ENCODE measurements at regions not wholly inside any gene's neighbourhood (a gene's known extent, or its start where the extent isn't known, plus 50 kb on each side); places are given as distances from the start of the nearest gene placed in this dataset.

- DNase-seq, result no peak
Measured at GRCh38 chrX:109312757-109313156, 169.1 kb downstream of the GUCY2F start.

GRCh38 chrX:109310031-109310430, 171.9 kb downstream of the GUCY2F start:
- no peak for DNase-seq

- no peak for DNase-seq
Measured at GRCh38 chrX:109301177-109301576, 180.7 kb downstream of the GUCY2F start.

GRCh38 chrX:109300415-109300814, 181.5 kb downstream of the GUCY2F start:
- no peak for DNase-seq

DNA sequence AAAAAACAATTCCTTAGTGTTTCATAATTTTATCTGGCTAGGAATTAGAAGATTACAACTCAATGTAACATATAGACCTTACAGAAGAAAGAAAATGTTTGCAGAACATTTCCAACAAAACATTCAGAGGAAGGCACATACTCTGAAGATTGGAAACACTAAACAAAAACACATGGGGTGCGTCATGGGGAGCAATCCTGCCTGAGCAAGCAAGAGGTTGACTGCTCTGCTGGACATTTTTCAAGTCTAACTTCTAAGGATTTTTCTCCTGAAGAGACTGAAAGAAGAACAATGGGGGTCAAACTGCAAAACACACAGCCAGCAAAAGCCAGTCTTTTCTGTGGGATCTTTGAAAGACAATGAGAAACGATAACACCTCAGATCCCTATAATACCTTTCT, 182.8 kb downstream of the GUCY2F start:
- DNase-seq, result no peak

DNA sequence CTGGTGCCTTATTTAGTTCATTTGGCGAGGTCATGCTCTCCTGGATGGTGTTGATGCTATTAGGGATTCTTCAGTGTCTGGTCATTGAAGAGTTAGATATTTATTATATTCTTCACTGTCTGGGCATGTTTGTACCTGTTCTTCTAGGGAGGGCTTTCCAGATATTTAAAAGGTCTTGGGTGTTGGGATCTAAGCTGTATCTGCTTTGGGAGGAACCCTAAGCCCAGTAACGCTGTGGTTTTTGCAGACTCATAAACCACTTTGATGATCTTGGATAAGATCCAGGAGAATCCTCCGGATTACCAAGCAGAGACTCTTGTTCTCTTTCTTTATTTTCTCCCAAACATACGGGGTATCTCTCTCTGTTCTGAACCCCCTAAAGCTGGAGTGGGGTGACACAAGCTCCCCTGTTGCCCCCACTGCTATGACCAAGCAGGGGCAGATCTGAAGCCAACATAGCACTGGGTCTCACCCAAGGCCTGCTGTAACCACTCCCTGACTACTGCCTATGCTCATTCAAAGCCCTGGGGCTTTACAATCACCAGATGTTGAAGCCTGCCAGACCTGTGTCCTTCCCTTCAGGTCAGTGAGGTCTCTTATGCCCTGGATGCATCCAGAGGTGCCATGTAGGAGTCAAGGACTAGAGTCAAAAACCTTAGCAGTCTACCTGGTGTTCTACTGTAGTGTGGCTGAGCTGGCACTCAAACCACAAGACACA, 187.6 kb downstream of the GUCY2F start:
- no peak for DNase-seq

- DNase-seq, result no peak
Measured at GRCh38 chrX:109283870-109284269, 198.0 kb downstream of the GUCY2F start.

- no peak for DNase-seq
Measured at GRCh38 chrX:109281483-109282275, 200.2 kb downstream of the GUCY2F start.

- DNase-seq, result no peak
Measured at GRCh38 chrX:109274806-109275205, 207.1 kb downstream of the GUCY2F start.

DNA sequence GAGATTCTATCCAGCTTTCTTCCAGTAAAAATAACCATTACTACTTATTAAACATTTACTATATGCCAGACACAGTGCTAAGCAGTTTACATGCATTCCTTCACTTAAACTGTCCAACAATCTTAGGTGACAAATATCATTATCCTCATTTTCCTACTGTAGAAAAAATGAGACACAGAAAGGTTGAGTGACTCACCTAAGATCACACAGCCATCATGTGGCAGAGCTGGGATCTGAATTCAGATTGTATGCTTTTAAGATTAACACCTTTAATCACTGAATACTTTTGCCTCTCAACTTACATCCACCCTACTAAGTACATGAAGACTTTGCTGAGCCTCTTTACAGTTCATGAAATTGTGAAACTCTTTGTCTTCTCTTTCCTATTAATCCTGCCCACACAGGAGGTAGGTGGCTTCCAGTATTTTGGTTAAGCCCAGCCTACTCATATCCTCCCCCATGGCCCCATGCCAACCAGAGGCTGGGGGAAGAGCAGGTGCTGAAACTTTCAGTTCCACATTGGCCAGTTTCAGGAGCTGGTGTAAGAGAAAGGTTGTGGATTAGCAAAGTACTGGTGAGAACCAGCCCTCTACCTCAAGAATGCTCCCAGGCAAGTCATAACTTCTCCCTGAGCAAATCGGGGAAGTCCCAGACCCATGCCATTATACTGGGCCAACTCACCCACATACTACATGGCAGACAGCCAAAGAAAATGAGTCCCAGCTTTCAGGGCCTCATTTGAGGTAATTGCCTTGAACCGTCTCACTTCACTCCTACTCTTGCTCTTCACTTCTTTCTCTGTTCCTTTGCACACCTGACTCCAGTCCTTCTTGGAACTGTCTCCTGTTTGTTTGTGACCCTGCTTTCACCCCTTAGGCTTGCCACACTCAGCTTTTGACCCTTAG, 211.1 kb downstream of the GUCY2F start:
- no peak for DNase-seq

- no peak for DNase-seq
Measured at GRCh38 chrX:109268340-109268739, 213.5 kb downstream of the GUCY2F start.

GRCh38 chrX:109266034-109266433, 215.9 kb downstream of the GUCY2F start:
- DNase-seq, result no peak

DNA sequence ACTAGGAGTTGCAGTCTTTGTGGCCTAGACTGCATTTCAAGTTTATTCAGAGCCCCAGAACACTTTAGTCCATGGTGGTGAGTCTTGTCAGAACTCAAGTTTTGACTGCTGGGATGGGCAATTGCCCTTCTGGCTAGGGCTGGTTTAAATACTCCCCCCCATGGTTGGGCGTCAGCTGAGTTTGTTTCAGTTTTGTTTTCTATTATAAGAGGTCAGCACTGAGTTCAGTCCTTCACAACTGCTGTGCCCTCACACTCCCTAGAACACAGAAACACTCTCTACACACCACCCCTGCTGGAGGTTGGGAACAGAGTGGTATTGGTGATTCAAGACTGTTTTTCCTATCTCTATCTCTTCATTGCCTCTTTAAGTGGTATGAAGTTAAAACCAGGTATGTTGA, 217.0 kb downstream of the GUCY2F start:
- no peak for DNase-seq

DNA sequence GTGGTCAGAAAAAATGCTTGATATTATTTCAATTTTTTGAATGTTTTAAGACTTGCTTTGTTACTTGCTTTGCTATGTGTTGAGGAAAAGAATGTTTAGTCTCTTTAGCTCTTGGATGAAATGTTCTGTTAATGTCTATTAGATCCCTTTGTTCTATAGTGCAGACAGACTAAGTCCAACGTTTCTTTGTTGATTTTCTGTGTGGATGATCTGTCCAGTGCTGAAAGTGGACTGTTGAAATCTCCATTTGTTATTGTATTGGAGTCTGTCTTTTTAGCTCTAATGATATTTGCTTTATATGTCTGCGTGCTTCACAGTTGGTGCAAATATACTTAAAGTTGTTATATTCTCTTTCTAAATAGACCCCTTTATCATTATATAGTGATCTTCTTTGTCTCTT, 220.6 kb downstream of the GUCY2F start:
- no peak for DNase-seq

- DNase-seq, result no peak
Measured at GRCh38 chrX:109252789-109253188, 229.1 kb downstream of the GUCY2F start.

GRCh38 chrX:109218761-109219160, 263.1 kb downstream of the GUCY2F start:
- DNase-seq, result no peak

DNA sequence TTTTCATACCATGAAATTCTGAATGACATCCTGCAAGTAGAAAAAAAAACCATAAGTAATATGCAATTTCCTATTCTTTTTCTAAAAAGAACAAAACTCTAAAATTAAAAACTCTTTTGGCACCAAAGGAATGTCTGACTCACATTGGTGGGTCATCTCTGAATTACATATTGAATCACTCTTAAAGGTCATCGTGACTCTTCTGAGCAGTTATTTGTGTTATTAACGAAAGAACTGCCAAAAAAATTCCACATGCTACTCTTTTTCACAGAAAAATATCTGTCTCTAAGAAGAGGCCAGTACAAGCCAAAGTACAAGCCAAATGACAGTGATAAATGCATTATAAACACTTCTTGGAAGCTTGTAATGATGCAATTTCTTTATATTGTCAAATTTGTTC, 282.2 kb downstream of the GUCY2F start:
- no peak for DNase-seq

DNA sequence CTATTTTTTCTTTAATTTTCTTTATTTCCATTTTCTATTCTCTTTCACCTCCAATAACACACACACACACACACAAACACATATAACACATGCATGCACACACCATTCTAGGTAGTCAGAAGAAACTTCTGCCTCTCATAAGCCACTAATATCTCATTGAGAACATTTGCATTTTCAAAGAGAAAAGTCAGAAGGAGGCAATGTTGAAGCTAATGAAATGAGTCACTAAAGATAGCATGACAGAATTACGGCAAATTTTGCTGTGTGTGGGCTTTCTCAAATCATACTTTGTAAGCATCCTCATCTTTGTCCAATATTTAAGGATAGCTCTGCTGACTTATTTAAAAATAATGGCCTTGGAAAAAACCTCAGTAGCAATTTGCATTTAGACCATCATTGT, 291.3 kb downstream of the GUCY2F start:
- DNase-seq, result no peak

DNA sequence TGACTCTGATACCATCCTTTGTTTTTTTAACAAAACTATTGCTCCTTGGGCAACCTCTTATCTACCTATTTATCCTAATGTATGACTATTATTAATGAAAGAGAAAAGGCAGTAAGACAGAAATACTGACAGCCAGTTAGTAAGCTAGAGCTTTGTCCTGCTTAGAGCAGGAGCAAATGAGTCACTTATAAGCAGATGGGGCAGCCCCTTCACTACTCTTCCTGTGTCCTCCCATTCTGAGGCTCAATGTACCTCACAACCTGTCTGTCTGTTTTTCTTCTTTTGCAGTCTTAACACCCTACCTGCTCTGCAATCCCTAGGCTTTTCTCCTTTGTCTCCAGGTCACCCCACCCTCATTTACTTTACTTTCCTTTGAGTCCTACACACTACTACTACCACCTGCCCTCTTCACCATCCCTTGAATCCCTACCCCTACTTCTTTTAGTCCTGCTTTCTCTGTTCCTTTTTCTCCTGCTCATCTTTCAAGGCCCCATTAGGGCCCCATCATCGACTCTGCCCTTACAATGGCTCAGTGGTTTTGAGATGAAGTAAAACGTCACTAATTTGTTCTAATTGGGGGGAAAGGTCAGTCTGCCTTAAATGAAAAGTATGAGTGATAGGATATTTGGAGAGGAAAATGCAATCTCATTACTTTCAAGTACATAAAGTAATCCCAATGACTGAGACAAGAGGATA, 294.3 kb downstream of the GUCY2F start:
- DNase-seq, result peak; percentile 64 to 90

DNA sequence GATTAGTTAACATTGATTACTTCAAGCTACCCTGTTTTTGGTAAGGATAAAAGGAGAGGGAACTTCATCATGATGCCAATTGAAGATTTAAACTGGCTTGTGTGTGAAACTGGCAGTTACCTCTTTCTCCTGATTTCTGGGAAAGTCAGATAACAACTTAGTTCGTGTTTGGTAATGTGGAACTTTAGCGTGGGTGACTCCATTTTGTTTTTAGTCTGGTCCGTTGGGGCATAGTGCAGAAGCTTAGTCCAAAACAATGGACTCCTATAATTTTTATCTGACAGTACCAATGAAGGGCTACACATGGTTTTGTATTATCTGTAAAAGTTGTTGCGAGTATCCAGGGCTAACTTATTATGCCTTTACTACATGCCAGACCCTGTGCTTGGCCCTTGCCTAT, 294.9 kb downstream of the GUCY2F start:
- DNase-seq, result no peak

- no peak for DNase-seq
Measured at GRCh38 chrX:109184506-109185139, 297.3 kb downstream of the GUCY2F start.

- no peak for DNase-seq
Measured at GRCh38 chrX:109172091-109172602, 309.7 kb downstream of the GUCY2F start.
